ENCODE measurements at regions not wholly inside any gene's neighbourhood (a gene's known extent, or its start where the extent isn't known, plus 50 kb on each side); places are given as distances from the start of the nearest gene placed in this dataset.
"Not testable (repeated sequence)": the region's sequence is repeated elsewhere in the genome, so short reads cannot be mapped to it uniquely, and the experiment has no call there.

DNA sequence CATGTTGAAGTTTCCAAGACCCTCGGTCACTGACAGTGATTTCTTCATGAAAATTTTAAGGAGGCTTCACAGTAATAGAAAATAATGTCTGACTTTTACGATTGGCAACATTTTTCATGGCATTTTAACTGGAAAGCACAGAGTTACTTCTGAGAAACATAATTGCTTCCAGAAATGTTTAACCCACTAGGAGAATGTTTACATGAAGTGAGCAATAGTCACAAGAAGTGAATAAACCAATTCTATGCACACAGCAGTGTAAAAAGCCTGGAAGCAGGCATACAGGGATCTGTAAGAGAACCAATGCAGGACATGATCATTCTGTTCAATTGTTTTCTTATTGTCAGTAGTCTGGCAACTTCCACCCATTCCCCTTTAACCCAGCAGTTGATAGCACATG is 316.2 kb upstream of the CXADR start:
- ATAC-seq (ENCODE audit: low read depth), result no peak
- no peaks in the 10 kb centered on the region for H3K4me1 ChIP-seq (ENCODE audit: insufficient read depth, poor library complexity, severe bottlenecking)
- no peak for DNase-seq (ENCODE audit: low spot score)
- no peaks in the 10 kb centered on the region for H3K27me3 ChIP-seq (ENCODE audit: insufficient read depth, poor library complexity, severe bottlenecking)
- no peaks in the 10 kb centered on the region for H3K36me3 ChIP-seq (ENCODE audit: low read depth)
- H3K9me3 ChIP-seq (ENCODE audit: severe bottlenecking), result no peaks in the 10 kb centered on the region
- no peak overlapping the region for H3K4me3 ChIP-seq (ENCODE audit: severe bottlenecking)
- no peak overlapping the region for H3K27ac ChIP-seq (ENCODE audit: poor library complexity, severe bottlenecking)
- TF ChIP-seq, protein P1, sequence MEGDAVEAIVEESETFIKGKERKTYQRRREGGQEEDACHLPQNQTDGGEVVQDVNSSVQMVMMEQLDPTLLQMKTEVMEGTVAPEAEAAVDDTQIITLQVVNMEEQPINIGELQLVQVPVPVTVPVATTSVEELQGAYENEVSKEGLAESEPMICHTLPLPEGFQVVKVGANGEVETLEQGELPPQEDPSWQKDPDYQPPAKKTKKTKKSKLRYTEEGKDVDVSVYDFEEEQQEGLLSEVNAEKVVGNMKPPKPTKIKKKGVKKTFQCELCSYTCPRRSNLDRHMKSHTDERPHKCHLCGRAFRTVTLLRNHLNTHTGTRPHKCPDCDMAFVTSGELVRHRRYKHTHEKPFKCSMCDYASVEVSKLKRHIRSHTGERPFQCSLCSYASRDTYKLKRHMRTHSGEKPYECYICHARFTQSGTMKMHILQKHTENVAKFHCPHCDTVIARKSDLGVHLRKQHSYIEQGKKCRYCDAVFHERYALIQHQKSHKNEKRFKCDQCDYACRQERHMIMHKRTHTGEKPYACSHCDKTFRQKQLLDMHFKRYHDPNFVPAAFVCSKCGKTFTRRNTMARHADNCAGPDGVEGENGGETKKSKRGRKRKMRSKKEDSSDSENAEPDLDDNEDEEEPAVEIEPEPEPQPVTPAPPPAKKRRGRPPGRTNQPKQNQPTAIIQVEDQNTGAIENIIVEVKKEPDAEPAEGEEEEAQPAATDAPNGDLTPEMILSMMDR (IDR thresholded peaks at IDR 0.05; ENCODE audit: poor library complexity, severe bottlenecking), result no peak

DNA sequence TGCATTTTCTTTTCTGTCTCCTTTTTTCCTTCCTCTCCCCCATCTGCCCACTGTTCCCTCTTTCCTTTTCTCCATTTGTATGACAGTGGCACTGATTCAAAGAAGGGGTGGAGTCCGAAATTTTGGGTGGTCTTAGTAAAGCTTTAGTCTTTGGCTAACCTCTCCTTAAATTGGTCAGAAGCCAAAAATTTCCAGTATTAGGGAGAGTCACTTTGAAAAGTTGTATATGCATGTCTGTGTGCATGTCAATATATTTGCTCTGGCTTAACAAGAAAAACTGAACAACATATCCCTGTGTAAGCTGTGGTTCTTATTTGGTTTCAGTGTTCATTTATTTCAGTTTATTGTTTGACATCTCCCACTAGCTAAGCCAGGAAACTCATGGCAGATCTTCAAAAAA is 314.8 kb upstream of the CXADR start:
- ATAC-seq (ENCODE audit: low read depth), result no peak
- no peak for DNase-seq (ENCODE audit: low spot score)
- TF ChIP-seq, protein P1 (IDR thresholded peaks at IDR 0.05; ENCODE audit: poor library complexity, severe bottlenecking), result no peak
- Histone ChIP-seq H3K27me3 (ENCODE audit: insufficient read depth, poor library complexity, severe bottlenecking) (peaks cover under 1% of the 10 kb centered on the region), H3K4me1 (ENCODE audit: insufficient read depth, poor library complexity, severe bottlenecking) (no peaks in the 10 kb centered on the region), H3K9me3 (ENCODE audit: severe bottlenecking) (no peaks in the 10 kb centered on the region), H3K36me3 (ENCODE audit: low read depth) (no peaks in the 10 kb centered on the region), H3K4me3 (ENCODE audit: severe bottlenecking) (no peak overlapping the region), H3K27ac (ENCODE audit: poor library complexity, severe bottlenecking) (no peak overlapping the region)

DNA sequence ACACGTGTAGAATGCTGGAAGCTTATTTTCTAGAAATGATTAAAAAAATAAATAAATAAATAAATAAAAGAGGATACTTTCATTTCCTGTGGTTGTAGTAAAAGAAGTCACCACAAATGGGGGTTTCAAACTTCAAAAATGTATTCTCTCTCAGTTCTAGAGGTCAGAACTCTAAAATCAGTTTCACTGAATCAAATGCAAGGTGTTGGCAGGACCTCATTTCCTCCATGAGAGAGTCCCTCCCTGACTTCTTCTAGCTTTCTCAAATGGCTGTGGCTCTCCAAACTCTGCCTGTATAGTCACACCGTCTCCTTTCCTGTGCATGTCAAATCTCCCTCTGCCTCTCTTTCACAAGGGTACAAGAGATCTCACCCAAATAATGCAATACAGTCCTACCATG is 312.6 kb upstream of the CXADR start:
- ATAC-seq (ENCODE audit: low read depth) (no peak), DNase-seq (ENCODE audit: low spot score) (no peak)
- peaks cover 5% of the 10 kb centered on the region for H3K27me3 ChIP-seq (ENCODE audit: insufficient read depth, poor library complexity, severe bottlenecking)
- no peaks in the 10 kb centered on the region for H3K36me3 ChIP-seq (ENCODE audit: low read depth)
- H3K4me3 ChIP-seq (ENCODE audit: severe bottlenecking), result no peak overlapping the region
- no peaks in the 10 kb centered on the region for H3K9me3 ChIP-seq (ENCODE audit: severe bottlenecking)
- TF ChIP-seq, protein P1 (IDR thresholded peaks at IDR 0.05; ENCODE audit: poor library complexity, severe bottlenecking), result no peak
- no peaks in the 10 kb centered on the region for H3K4me1 ChIP-seq (ENCODE audit: insufficient read depth, poor library complexity, severe bottlenecking)
- no peak overlapping the region for H3K27ac ChIP-seq (ENCODE audit: poor library complexity, severe bottlenecking)

DNA sequence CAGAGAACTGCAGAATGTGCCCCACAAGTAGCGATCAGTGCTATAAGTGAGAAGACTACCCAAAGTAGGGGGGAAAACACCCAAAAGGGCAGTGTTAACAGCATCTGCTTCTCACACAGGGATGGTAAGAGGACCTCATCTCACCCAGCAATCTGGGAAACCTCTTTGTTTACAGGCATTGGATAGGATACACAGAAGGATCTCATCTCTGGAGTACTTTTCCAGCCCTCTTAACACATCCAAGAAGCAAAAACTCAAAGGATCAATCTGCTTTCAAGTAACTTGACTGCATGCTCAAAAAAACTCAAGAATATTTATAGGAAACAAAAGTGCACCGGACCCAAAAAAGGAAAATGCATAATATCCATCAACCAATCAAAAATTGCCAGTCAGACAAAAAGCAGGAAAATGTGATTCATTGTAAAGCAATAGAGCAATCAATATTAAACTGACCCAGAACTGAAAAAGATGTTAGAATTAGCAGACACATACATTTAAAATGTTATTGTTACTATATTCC is 311.0 kb upstream of the CXADR start:
- TF ChIP-seq, protein P1 (IDR thresholded peaks at IDR 0.05; ENCODE audit: poor library complexity, severe bottlenecking), result no peak
- H3K27me3 ChIP-seq (ENCODE audit: insufficient read depth, poor library complexity, severe bottlenecking), result peaks cover 5% of the 10 kb centered on the region
- H3K36me3 ChIP-seq (ENCODE audit: low read depth), result no peaks in the 10 kb centered on the region
- H3K4me3 ChIP-seq (ENCODE audit: severe bottlenecking), result no peak overlapping the region
- no peaks in the 10 kb centered on the region for H3K9me3 ChIP-seq (ENCODE audit: severe bottlenecking)
- H3K27ac ChIP-seq (ENCODE audit: poor library complexity, severe bottlenecking), result no peak overlapping the region
- ATAC-seq (ENCODE audit: low read depth) (no peak), DNase-seq (ENCODE audit: low spot score) (no peak)
- H3K4me1 ChIP-seq (ENCODE audit: insufficient read depth, poor library complexity, severe bottlenecking), result no peaks in the 10 kb centered on the region

DNA sequence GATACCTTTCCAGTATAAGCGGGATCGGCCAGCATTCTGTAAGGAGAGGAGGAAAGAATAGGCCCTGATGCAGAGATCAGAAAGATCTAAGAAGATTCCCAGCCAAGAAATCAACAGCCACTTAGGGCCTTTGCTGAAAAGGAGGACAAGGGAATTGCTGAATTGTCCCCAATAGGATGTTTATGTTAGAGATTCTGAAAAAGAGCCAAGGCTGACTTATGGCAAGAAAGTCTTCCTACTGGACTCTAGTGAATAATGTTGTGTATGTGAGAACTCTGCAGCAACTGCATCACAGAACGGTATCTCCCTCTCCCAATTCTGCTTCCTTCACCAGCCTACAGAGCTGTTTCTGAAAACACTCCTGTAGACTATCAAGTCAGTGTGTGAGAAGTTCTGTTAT is 298.0 kb upstream of the CXADR start:
- Histone ChIP-seq H3K27me3 (ENCODE audit: insufficient read depth, poor library complexity, severe bottlenecking) (no peaks in the 10 kb centered on the region), H3K9me3 (ENCODE audit: severe bottlenecking) (no peaks in the 10 kb centered on the region), H3K27ac (ENCODE audit: poor library complexity, severe bottlenecking) (no peak overlapping the region), H3K4me1 (ENCODE audit: insufficient read depth, poor library complexity, severe bottlenecking) (no peaks in the 10 kb centered on the region), H3K36me3 (ENCODE audit: low read depth) (no peaks in the 10 kb centered on the region), H3K4me3 (ENCODE audit: severe bottlenecking) (no peak overlapping the region)
- DNase-seq (ENCODE audit: low spot score), result no peak
- TF ChIP-seq, protein P1 (IDR thresholded peaks at IDR 0.05; ENCODE audit: poor library complexity, severe bottlenecking), result no peak
- no peak for ATAC-seq (ENCODE audit: low read depth)

DNA sequence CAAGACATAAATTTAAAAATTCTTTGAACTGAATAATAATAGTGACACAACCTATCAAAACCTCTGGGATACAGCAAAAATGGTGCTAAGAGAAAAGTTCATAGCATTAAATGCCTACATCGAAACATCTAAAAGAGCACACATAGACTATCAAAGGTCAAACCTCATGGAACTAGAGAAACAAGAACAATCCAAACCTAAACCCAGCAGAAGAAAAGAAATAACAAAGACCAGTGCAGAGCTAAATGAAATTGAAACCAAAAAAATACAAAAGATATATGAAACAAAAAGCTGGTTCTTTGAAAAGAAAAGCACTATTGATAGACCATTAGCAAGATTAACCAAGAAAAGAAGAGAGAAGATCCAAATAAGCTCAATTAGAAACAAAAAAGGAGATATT is 293.8 kb upstream of the CXADR start:
- not testable (repeated sequence) for H3K36me3 ChIP-seq (ENCODE audit: low read depth); H3K27me3 ChIP-seq (ENCODE audit: insufficient read depth, poor library complexity, severe bottlenecking); H3K27ac ChIP-seq (ENCODE audit: poor library complexity, severe bottlenecking); H3K4me3 ChIP-seq (ENCODE audit: severe bottlenecking); H3K9me3 ChIP-seq (ENCODE audit: severe bottlenecking); ATAC-seq (ENCODE audit: low read depth); DNase-seq (ENCODE audit: low spot score); H3K4me1 ChIP-seq (ENCODE audit: insufficient read depth, poor library complexity, severe bottlenecking)

Data from RWPE2 (cell line).